CD4-positive, alpha-beta T cell treated with Interleukin-6 for 4 hours (primary cell): ENCODE measurements at regions not wholly inside any gene's neighbourhood (a gene's known extent, or its start where the extent isn't known, plus 50 kb on each side); places are given as distances from the start of the nearest gene placed in this dataset.

Experiments
- DNase-seq: peaks from one replicate; pipeline ENCODE4 v3.0.0-alpha.2; 2020; ENCODE audit warnings: mixed read lengths

DNA sequence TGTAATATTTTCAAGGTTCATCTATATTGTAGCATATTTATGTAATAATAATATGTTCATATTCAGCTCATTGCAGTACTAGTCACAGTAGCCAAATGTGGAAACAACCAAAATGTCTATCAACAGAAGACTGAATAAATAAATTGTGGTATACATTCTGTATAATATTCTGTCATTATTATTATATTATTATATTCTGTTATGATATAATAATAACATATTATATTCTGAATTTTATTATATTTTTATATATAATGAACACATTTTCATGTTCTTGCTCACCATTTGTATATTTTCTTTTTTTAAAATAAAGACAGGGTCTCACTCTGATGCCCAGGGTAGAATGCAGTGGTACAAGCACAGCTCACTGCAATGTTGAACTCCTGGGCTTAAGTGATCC lies 91.2 kb upstream of the STARD3NL start:
- no peak for DNase-seq

DNA sequence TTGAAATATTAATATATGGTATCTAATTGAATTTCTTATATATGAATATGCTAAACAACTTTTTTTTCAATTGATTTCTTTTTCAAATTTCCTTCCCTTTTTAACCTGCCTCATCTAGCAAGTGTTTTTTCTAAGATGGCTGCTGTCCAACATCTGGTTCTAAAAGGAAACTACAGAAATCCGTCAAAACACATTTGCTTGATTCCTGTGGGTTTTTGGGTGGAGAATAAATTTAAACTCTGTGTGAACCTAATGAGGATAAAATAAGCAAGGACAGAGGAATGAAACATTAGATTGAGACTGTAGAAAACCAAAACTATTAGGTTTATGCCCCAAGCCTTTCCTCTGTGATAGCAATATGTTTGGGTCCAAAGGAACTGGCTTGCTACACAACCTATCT lies 75.5 kb upstream of the STARD3NL start:
- no peak for DNase-seq

DNA sequence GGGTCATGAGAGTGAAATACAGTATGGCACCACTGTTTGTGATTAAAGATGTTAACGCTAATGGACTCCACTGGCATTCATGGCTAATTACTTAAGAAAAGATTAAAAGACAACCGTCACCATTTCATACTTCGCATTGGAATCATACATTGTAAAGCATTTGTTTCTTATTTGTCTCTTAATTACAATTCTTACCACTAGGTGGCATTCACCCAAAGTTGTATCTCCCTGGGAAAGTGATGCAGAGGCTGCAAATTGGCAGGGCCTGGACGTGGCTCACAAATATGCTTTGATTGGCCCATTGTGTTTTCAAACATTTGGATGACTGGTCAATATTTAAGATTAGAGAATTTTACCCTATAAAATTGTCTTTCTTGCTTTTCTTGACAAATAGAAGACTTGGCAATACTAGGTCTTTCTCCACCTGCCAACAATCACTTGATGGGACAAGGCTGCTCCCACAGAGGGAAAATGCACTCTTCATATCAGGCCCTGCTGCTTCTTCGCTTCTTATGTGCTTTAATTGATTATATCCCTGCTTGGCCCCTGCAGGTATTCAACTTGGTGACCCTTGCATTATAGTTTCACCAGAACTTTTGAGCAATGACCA lies 72.1 kb upstream of the STARD3NL start:
- peak; percentile 7 for DNase-seq

DNA sequence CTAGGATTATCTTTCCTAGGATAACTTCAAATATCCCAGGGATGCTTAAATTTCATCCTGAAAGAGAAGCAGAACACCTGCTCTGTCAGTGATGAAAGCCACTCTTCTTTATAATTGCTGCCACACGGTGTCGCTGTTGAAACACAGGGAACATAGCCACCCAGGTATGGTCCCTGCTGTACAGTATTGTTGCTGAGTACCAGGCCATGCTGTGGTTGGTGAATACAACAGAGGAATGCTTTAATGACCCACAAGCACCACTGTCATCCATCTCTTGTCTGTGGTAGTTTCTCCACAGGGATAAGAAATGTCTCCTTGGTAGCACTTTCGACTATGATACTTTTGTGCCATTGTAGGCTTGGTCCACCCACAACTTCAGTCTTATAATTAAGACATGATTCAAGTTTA lies 70.6 kb upstream of the STARD3NL start:
- peak; percentile 71 for DNase-seq

DNA sequence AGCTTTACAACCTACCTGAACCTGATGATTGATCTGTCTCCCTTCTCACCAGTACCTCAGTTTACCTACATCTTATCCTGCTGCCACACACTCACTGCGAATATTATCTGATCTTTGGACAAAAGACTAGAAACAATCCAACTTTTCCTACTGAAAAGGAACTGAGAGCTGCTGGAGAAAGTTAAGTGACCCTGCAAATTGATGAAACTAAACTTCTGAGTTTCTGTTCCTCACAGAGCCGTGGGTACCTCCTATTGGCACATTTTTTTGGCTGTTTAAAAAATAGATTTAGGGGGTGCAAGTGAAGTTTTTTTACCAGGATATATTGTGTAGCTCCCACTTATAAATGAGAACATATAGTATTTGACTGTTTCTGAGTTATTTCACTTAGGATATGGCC lies 66.0 kb upstream of the STARD3NL start:
- no peak for DNase-seq

DNA sequence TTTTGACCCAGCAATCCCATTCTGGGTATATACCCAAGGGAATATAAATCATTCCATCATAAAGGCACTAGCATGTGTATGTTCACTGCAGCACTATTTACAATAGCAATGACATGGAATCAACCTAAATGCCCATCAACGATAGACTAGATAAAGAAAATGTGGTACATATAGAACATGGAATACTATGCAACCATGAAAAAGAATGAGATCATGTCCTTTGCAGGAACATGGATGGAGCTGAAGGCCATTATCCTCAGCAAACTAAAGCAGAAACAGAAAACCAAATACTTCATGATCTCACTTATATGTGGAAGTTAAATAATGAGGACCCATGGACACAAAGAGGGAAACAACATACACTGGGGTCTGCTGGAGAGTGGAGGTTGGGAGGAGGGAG lies 58.0 kb upstream of the STARD3NL start:
- no peak for DNase-seq

DNA sequence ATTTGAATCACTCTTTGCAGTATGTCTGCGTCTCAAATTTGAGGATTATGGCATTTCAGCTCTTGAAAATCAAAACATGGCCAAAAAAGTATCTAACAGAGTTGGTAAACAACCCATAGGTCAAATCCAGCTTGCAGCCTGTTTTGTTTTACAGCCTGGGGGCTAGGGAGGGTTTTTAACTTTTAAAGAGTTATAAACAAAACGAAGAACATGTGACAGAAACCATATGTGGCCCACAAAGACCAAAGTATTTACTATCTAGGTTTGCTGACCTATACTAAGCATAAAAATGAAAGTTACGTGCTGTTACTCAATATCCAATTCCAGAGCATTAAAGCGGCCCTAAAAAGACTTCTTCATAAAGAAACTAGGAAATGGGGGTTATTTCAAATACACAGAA lies 55.5 kb upstream of the STARD3NL start:
- DNase-seq: no peak

DNA sequence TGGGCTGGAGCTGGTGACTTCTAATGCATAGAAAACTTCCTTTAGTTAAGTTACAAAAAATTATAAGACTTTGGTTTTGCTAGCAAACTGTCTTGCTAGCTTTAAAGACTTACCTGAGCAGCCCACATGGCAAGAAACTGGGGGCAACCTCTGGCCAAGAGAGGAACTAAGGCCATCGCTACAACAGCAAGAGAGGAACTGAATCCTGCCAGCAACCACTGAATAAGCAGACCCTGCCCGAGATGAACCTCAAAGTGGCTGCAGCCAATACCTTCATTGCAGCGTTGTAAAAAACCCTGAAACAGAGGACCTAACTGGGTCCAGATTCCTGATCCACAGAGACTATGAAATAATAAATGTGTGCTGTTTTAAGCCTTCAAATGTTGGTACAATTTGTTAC lies 54.6 kb upstream of the STARD3NL start:
- DNase-seq: no peak

DNA sequence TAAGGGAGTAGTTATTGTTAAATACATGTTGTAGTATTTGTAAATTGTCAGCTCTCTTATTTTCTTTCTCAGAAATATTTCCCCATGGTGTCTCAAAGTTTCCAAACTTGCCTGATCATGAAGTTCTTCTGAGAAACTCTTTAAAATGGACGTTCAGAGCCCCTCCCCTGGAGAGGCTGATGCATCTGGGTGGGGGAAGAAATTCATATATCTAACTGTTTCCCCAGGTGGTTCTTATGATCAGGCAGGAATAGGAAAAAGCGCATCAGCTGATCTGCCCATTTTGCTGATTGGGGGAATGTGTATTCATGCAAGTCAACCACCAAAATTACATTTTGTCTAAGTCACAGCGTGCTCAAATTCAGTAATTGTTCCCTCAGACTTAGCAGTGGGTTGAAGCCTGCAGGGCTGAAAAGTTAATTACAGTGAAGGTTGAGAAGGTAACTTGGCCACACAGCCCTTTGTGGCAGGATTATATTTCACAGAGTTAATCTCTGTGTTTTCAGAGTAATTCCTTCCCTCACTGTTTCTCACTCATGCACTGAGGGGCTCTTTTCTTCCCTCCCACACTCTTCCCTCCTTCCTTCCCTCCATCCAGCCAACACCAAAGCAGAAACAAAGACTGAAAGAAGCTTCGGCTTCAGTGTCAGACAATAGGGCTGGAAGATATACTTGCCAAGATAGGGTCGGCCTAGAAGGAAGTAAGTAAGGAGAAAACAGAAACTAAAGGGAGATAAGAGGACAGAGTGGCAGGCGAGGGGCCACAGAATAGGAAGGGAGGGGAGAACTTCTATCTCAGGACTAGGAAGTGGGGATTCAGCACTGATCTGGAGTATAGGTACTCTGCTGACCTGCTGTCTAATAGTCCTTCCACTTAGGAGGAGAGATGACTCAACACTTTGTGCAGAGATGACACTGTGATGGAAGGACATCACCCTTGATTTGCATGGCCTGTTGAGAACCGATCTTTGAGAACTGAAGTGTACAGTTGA lies 50.5 kb upstream of the STARD3NL start:
- no peak for DNase-seq
